ENCODE measurements at regions not wholly inside any gene's neighbourhood (a gene's known extent, or its start where the extent isn't known, plus 50 kb on each side); places are given as distances from the start of the nearest gene placed in this dataset.

DNA sequence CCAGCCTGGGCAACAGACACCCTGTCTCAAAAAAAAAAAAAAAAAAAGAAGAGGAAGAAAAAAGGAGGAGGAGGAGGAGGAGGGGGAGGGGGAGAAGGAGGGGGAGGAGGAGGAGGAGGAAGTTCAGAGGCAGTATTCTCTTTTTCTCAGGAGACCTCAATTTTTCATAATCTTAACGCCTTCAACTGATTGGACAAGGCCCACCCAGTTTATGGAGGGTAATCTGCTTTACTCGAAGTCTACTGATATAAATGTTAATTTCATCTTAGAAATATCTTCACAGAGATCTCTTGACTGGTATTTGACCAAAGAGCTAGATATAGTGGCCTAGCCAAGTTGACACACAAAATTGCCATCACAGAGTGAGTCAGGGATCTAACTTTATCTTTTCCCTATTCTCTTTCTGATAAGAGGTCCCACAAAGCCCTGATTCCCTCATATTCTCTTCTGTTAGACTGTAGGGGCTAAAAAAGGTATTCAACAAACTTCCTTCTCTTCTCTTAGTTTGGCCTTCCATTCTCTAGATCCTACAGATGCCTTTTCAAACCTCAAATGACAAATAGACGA lies 115.5 kb upstream of the ABCA1 start:
- no peak overlapping the region for H3K27ac ChIP-seq (ENCODE audit: insufficient read depth, low read depth, low read length, poor library complexity, severe bottlenecking)
- no peak overlapping the region for H3K4me3 ChIP-seq (ENCODE audit: insufficient read depth, low read depth, low read length)
- no peaks in the 10 kb centered on the region for H3K27me3 ChIP-seq (ENCODE audit: control insufficient read depth, insufficient read depth, low read length, poor library complexity, severe bottlenecking)
- H3K4me1 ChIP-seq (ENCODE audit: control insufficient read depth, insufficient read depth, low read length) = peaks cover 10% of the 10 kb centered on the region
- no peaks in the 10 kb centered on the region for H3K36me3 ChIP-seq (ENCODE audit: control insufficient read depth, insufficient read depth, low read length)
- no peaks in the 10 kb centered on the region for H3K9me3 ChIP-seq (ENCODE audit: control insufficient read depth, low read length)
- 93 to 95% methylated on average over 3 of the region's 3 CpGs for WGBS, 2 experiments

DNA sequence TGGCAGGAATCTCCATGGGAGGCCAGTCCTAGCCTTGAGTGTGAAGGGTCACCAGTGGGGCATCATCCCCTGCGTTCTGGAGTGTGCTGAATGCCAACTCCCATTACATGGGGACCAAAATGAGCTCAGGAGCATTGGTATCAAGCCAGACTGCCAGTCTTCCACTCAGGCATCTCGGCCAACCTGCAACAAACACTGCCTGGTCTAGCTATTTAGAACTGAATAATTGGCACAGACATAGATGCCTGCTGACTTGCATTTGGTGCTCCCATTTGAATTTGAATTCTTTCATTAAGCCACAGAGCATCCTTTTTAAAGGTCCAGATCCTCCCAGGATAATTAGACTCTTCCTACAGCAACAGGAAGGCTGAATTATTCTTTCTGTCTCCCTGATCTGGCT lies 116.6 kb upstream of the ABCA1 start:
- Histone ChIP-seq H3K27me3 (ENCODE audit: control insufficient read depth, insufficient read depth, low read length, poor library complexity, severe bottlenecking) (no peaks in the 10 kb centered on the region), H3K9me3 (ENCODE audit: control insufficient read depth, low read length) (no peaks in the 10 kb centered on the region), H3K27ac (ENCODE audit: insufficient read depth, low read depth, low read length, poor library complexity, severe bottlenecking) (no peak overlapping the region), H3K36me3 (ENCODE audit: control insufficient read depth, insufficient read depth, low read length) (no peaks in the 10 kb centered on the region), H3K4me1 (ENCODE audit: control insufficient read depth, insufficient read depth, low read length) (peaks cover 10% of the 10 kb centered on the region), H3K4me3 (ENCODE audit: insufficient read depth, low read depth, low read length) (no peak overlapping the region)
- WGBS, 2 experiments = 55 to 59% methylated on average over 2 of the region's 2 CpGs

DNA sequence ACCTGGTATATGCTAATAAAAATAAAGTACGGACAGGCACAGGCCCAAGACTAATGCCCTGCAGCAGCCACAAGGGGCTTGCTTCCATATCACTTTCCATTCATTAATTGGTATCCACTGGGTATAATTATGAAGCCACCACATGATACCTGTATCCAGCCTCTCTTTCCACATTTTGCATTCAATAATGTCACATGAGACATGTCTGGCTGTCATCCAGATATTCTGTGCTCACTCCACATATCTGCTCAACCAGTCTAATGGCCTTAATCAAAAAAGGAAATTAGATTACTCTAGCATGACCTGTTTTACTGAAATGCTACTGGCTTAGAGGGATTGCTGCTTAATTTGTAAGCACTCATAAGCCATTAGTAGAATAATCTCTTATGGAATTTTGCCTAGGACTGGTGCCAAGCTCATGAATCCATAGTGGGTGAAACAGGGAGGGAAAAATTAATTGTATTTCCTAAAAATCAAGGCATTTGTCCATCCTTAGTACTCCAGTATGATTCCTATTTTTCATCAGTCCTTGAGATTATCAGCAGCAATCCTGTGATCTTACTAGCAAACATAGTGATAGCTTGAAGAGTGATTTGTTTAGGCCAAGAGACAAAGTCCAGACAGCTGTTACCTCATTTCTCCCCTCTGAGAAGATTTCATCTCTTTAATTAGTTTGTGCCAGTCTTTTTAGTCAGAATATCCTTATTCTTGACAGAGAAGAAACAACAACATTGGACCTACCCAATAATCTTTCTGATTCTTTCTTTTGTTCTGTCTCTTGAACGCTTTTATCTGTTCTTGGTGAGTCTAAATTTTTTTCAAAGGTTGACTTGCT lies 119.2 kb upstream of the ABCA1 start:
- no peaks in the 10 kb centered on the region for H3K36me3 ChIP-seq (ENCODE audit: control insufficient read depth, insufficient read depth, low read length)
- peaks cover 10% of the 10 kb centered on the region for H3K4me1 ChIP-seq (ENCODE audit: control insufficient read depth, insufficient read depth, low read length)
- 96 to 97% methylated on average over 2 of the region's 2 CpGs for WGBS, 2 experiments
- H3K27ac ChIP-seq (ENCODE audit: insufficient read depth, low read depth, low read length, poor library complexity, severe bottlenecking) = no peak overlapping the region
- no peaks in the 10 kb centered on the region for H3K27me3 ChIP-seq (ENCODE audit: control insufficient read depth, insufficient read depth, low read length, poor library complexity, severe bottlenecking)
- H3K4me3 ChIP-seq (ENCODE audit: insufficient read depth, low read depth, low read length) = no peak overlapping the region
- H3K9me3 ChIP-seq (ENCODE audit: control insufficient read depth, low read length) = no peaks in the 10 kb centered on the region

DNA sequence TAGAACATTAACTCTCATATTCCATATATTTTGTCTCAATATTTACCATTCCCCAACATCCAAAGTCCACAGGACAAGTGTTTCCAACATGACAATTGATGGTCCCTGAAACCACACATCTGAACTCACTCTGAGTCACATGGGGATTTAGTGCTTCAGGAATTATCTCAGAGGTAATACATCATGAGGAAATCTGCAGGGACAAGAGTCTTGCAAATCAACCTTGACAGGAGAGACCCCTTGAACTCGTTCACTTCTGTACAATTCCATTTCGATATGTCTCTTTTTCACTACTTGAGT lies 119.7 kb upstream of the ABCA1 start:
- WGBS, 2 experiments = 89 to 100% methylated on average over 2 of the region's 2 CpGs
- H3K9me3 ChIP-seq (ENCODE audit: control insufficient read depth, low read length) = no peaks in the 10 kb centered on the region
- peaks cover 10% of the 10 kb centered on the region for H3K4me1 ChIP-seq (ENCODE audit: control insufficient read depth, insufficient read depth, low read length)
- H3K27me3 ChIP-seq (ENCODE audit: control insufficient read depth, insufficient read depth, low read length, poor library complexity, severe bottlenecking) = no peaks in the 10 kb centered on the region
- H3K36me3 ChIP-seq (ENCODE audit: control insufficient read depth, insufficient read depth, low read length) = no peaks in the 10 kb centered on the region
- no peak overlapping the region for H3K4me3 ChIP-seq (ENCODE audit: insufficient read depth, low read depth, low read length)
- H3K27ac ChIP-seq (ENCODE audit: insufficient read depth, low read depth, low read length, poor library complexity, severe bottlenecking) = no peak overlapping the region

DNA sequence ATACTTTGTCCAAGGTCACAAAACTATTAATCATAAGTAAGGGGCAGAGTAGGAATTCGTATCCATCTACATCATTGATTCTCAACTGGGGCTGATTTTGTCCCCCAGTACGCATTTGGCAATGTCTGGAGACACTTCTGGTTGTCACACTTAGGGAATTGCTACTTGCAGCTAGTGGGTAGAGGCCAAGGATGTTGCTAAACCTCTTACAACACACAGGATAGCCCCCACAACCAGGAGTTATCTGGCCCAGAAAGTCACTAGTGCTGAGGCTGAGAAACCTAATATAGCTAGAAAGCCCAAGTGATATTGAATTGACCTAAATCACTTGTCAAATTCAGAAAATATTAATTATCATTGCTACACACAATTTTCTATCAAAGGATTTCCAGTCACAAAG lies 120.4 kb upstream of the ABCA1 start:
- Histone ChIP-seq H3K4me1 (ENCODE audit: control insufficient read depth, insufficient read depth, low read length) (peaks cover 10% of the 10 kb centered on the region), H3K27me3 (ENCODE audit: control insufficient read depth, insufficient read depth, low read length, poor library complexity, severe bottlenecking) (no peaks in the 10 kb centered on the region), H3K9me3 (ENCODE audit: control insufficient read depth, low read length) (no peaks in the 10 kb centered on the region), H3K27ac (ENCODE audit: insufficient read depth, low read depth, low read length, poor library complexity, severe bottlenecking) (no peak overlapping the region), H3K4me3 (ENCODE audit: insufficient read depth, low read depth, low read length) (no peak overlapping the region), H3K36me3 (ENCODE audit: control insufficient read depth, insufficient read depth, low read length) (no peaks in the 10 kb centered on the region)
- 43 to 47% methylated on average over 2 of the region's 2 CpGs for WGBS, 2 experiments

GRCh38 chr9:105050296-105050695 lies 122.3 kb upstream of the ABCA1 start:
- Histone ChIP-seq H3K4me1 (ENCODE audit: control insufficient read depth, insufficient read depth, low read length) (peaks cover 5% of the 10 kb centered on the region), H3K4me3 (ENCODE audit: insufficient read depth, low read depth, low read length) (no peak overlapping the region), H3K9me3 (ENCODE audit: control insufficient read depth, low read length) (no peaks in the 10 kb centered on the region), H3K27ac (ENCODE audit: insufficient read depth, low read depth, low read length, poor library complexity, severe bottlenecking) (no peak overlapping the region), H3K36me3 (ENCODE audit: control insufficient read depth, insufficient read depth, low read length) (no peaks in the 10 kb centered on the region), H3K27me3 (ENCODE audit: control insufficient read depth, insufficient read depth, low read length, poor library complexity, severe bottlenecking) (no peaks in the 10 kb centered on the region)
- WGBS, 2 experiments = 64 to 67% methylated on average over 3 of the region's 3 CpGs

DNA sequence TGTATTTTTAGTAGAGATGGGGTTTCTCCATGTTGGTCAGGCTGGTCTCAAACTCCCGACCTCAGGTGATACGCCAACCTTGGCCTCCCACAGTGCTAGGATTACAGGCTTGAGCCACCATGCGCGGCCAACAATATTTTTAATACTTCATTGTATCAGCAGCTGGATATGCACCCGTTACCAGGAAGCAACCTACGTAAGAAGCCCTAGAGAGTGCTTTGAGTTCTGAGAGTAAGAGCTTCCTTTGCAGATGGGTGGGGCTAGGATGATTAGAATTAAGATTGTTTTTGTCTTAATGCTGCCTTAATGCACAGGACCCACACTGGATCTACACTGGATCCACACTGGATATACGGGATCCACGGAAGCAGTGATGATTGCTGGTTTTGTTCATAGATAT lies 123.9 kb upstream of the ABCA1 start:
- no peaks in the 10 kb centered on the region for H3K27me3 ChIP-seq (ENCODE audit: control insufficient read depth, insufficient read depth, low read length, poor library complexity, severe bottlenecking)
- H3K27ac ChIP-seq (ENCODE audit: insufficient read depth, low read depth, low read length, poor library complexity, severe bottlenecking) = no peak overlapping the region
- no peak overlapping the region for H3K4me3 ChIP-seq (ENCODE audit: insufficient read depth, low read depth, low read length)
- H3K36me3 ChIP-seq (ENCODE audit: control insufficient read depth, insufficient read depth, low read length) = no peaks in the 10 kb centered on the region
- 83 to 85% methylated on average over 8 of the region's 8 CpGs for WGBS, 2 experiments
- H3K9me3 ChIP-seq (ENCODE audit: control insufficient read depth, low read length) = no peaks in the 10 kb centered on the region
- H3K4me1 ChIP-seq (ENCODE audit: control insufficient read depth, insufficient read depth, low read length) = no peaks in the 10 kb centered on the region

DNA sequence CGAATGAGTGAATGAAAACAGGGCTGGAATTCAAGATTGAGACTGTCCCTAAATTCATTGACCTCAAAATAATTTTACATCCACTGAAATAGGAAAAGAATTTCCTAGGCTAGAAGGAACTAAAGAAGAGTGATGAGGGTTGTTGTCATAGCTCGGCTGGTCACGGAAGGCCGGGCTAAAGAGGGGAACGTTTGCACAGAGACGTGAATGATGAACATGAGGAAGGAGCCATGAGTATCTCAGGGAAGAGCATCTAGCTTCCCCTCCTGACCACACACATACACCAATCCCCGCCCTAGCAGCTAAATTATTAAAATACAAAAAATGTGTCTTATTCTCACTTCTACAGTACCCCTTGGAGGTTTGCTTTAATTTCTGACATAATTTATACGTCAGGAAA lies 124.4 kb upstream of the ABCA1 start:
- Histone ChIP-seq H3K9me3 (ENCODE audit: control insufficient read depth, low read length) (no peaks in the 10 kb centered on the region), H3K4me3 (ENCODE audit: insufficient read depth, low read depth, low read length) (no peak overlapping the region), H3K4me1 (ENCODE audit: control insufficient read depth, insufficient read depth, low read length) (no peaks in the 10 kb centered on the region), H3K27me3 (ENCODE audit: control insufficient read depth, insufficient read depth, low read length, poor library complexity, severe bottlenecking) (no peaks in the 10 kb centered on the region), H3K36me3 (ENCODE audit: control insufficient read depth, insufficient read depth, low read length) (no peaks in the 10 kb centered on the region), H3K27ac (ENCODE audit: insufficient read depth, low read depth, low read length, poor library complexity, severe bottlenecking) (no peak overlapping the region)
- WGBS, 2 experiments = 85 to 100% methylated on average over 7 to 8 of the region's 8 CpGs

- H3K36me3 ChIP-seq (ENCODE audit: control insufficient read depth, insufficient read depth, low read length) = no peaks in the 10 kb centered on the region
- H3K27me3 ChIP-seq (ENCODE audit: control insufficient read depth, insufficient read depth, low read length, poor library complexity, severe bottlenecking) = no peaks in the 10 kb centered on the region
- no peaks in the 10 kb centered on the region for H3K9me3 ChIP-seq (ENCODE audit: control insufficient read depth, low read length)
- H3K4me1 ChIP-seq (ENCODE audit: control insufficient read depth, insufficient read depth, low read length) = no peaks in the 10 kb centered on the region
- no peak overlapping the region for H3K27ac ChIP-seq (ENCODE audit: insufficient read depth, low read depth, low read length, poor library complexity, severe bottlenecking)
- 89 to 95% methylated on average over 4 of the region's 4 CpGs for WGBS, 2 experiments
- H3K4me3 ChIP-seq (ENCODE audit: insufficient read depth, low read depth, low read length) = no peak overlapping the region
These were observed 125.3 kb upstream of the ABCA1 start for GRCh38 chr9:105053209-105053652.

DNA sequence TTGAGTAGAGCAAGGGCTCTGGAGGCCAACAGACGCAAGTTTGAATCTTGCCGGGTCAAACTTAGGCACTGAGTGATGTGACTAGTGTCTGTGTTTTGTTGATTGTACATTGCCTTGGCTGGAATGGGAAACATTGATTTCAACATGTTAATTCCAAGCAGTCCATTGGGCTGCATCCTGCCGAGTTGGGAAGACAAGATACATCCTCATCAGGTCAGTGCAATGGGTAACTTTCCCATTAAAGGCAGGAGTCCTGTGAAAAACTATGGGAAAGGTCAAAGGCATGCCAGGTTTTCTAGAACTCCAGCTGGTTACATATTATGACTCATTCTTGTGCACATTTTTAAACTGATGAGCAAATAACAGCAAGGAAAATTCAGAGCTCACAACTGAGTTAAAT lies 126.5 kb upstream of the ABCA1 start:
- Histone ChIP-seq H3K4me1 (ENCODE audit: control insufficient read depth, insufficient read depth, low read length) (no peaks in the 10 kb centered on the region), H3K36me3 (ENCODE audit: control insufficient read depth, insufficient read depth, low read length) (no peaks in the 10 kb centered on the region), H3K27me3 (ENCODE audit: control insufficient read depth, insufficient read depth, low read length, poor library complexity, severe bottlenecking) (no peaks in the 10 kb centered on the region), H3K9me3 (ENCODE audit: control insufficient read depth, low read length) (no peaks in the 10 kb centered on the region), H3K27ac (ENCODE audit: insufficient read depth, low read depth, low read length, poor library complexity, severe bottlenecking) (no peak overlapping the region), H3K4me3 (ENCODE audit: insufficient read depth, low read depth, low read length) (no peak overlapping the region)
- WGBS, 2 experiments = 81 to 84% methylated on average over 3 of the region's 3 CpGs
